ENCODE measurements at regions not wholly inside any gene's neighbourhood (a gene's known extent, or its start where the extent isn't known, plus 50 kb on each side); places are given as distances from the start of the nearest gene placed in this dataset.

DNA sequence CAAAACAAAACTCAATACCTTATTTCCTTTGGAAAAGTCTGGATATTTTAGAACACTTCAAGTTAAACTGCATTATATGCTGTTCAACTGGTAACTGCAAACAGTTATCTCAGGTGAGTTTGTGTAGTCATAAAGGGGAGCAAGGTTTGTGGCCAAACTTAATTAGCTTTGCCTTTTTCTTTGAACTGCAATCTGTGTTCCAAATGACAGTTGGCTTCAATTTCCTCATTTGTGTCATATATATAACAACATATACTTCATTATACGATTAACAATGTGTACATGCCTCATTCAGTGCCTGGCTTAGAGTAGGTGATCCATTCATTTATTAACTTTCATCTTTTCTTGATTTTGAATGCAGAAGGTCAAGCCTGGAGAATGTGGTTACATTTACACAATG is 55.8 kb downstream of the KCNE4 start:
- Histone ChIP-seq H3K27me3 (ENCODE audit: control insufficient read depth, insufficient read depth, low read length) (no peaks in the 10 kb centered on the region), H3K36me3 (ENCODE audit: control insufficient read depth, insufficient read depth, low read length) (no peaks in the 10 kb centered on the region), H3K4me1 (ENCODE audit: control insufficient read depth, insufficient read depth, low read length) (0 out of 2 replicates have a peak, but pooled peaks cover 6% of the 10 kb centered on the region), H3K4me3 (ENCODE audit: low read depth, low read length) (no peak overlapping the region), H3K9me3 (ENCODE audit: control insufficient read depth, insufficient read depth, low read length) (no peaks in the 10 kb centered on the region), H3K27ac (ENCODE audit: low read depth, low read length) (no peak overlapping the region), H3K9ac (ENCODE audit: low read depth, low read length) (no peak overlapping the region)

DNA sequence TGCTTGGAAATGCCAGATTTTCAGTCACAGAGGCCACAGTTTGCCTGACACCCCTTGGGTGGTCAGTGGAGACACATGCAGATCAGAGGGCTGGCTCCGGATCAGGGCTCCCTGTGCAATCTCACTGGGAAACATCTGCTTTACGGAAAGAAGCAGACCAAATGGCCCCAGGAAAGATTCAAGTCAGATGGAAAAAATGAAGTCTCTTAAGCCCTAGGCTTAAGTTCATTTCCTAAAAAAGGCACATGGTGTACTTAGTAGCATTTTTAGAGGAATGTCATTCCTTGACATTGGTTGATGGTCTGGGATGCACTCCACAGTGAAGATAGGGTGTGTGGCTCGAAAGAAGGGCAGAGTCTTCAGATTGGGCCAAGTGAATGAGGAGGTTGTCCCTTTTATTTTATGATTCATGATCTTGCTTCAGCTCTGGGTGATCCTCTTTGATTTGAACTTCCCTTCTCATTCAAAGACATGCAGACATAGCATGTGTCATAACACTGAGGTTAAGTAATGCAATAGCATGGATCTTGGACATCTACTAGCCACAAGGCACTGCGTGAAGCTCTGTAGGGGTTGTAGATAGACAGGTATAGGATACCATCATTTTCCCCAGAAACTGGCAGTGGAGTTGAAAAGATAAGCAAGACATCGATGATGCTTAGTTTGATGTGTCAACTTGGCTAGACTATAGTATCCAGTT is 56.5 kb downstream of the KCNE4 start:
- Histone ChIP-seq H3K27me3 (ENCODE audit: control insufficient read depth, insufficient read depth, low read length) (no peaks in the 10 kb centered on the region), H3K4me1 (ENCODE audit: control insufficient read depth, insufficient read depth, low read length) (0 out of 2 replicates have a peak, but pooled peaks cover 6% of the 10 kb centered on the region), H3K27ac (ENCODE audit: low read depth, low read length) (no peak overlapping the region)

GRCh38 chr2:223109341-223109740 is 57.4 kb downstream of the KCNE4 start:
- Histone ChIP-seq H3K9me3 (ENCODE audit: control insufficient read depth, insufficient read depth, low read length) (no peaks in the 10 kb centered on the region), H3K9ac (ENCODE audit: low read depth, low read length) (no peak overlapping the region), H3K36me3 (ENCODE audit: control insufficient read depth, insufficient read depth, low read length) (no peaks in the 10 kb centered on the region)

More for the DNA sequence above, 56.5 kb downstream of the KCNE4 start:
- H3K4me3 ChIP-seq (ENCODE audit: low read depth, low read length) = no peak overlapping the region
- no peaks in the 10 kb centered on the region for H3K9me3 ChIP-seq (ENCODE audit: control insufficient read depth, insufficient read depth, low read length)
- no peak overlapping the region for H3K9ac ChIP-seq (ENCODE audit: low read depth, low read length)
- H3K36me3 ChIP-seq (ENCODE audit: control insufficient read depth, insufficient read depth, low read length) = no peaks in the 10 kb centered on the region

GRCh38 chr2:223113161-223113560 is 61.2 kb downstream of the KCNE4 start:
- H3K9ac ChIP-seq (ENCODE audit: low read depth, low read length) = no peak overlapping the region
- H3K9me3 ChIP-seq (ENCODE audit: control insufficient read depth, insufficient read depth, low read length) = no peaks in the 10 kb centered on the region
- H3K27me3 ChIP-seq (ENCODE audit: control insufficient read depth, insufficient read depth, low read length) = no peaks in the 10 kb centered on the region
- no peak overlapping the region for H3K27ac ChIP-seq (ENCODE audit: low read depth, low read length)
- 0 out of 2 replicates have a peak, but pooled peaks cover 2% of the 10 kb centered on the region for H3K4me1 ChIP-seq (ENCODE audit: control insufficient read depth, insufficient read depth, low read length)
- no peak overlapping the region for H3K4me3 ChIP-seq (ENCODE audit: low read depth, low read length)
- no peaks in the 10 kb centered on the region for H3K36me3 ChIP-seq (ENCODE audit: control insufficient read depth, insufficient read depth, low read length)

More at GRCh38 chr2:223109341-223109740, 57.4 kb downstream of the KCNE4 start:
- no peaks in the 10 kb centered on the region for H3K27me3 ChIP-seq (ENCODE audit: control insufficient read depth, insufficient read depth, low read length)
- 0 out of 2 replicates have a peak, but pooled peaks cover 6% of the 10 kb centered on the region for H3K4me1 ChIP-seq (ENCODE audit: control insufficient read depth, insufficient read depth, low read length)
- no peak overlapping the region for H3K4me3 ChIP-seq (ENCODE audit: low read depth, low read length)
- no peak overlapping the region for H3K27ac ChIP-seq (ENCODE audit: low read depth, low read length)

- no peaks in the 10 kb centered on the region for H3K27me3 ChIP-seq (ENCODE audit: control insufficient read depth, insufficient read depth, low read length)
- no peaks in the 10 kb centered on the region for H3K4me1 ChIP-seq (ENCODE audit: control insufficient read depth, insufficient read depth, low read length)
- no peaks in the 10 kb centered on the region for H3K36me3 ChIP-seq (ENCODE audit: control insufficient read depth, insufficient read depth, low read length)
- no peaks in the 10 kb centered on the region for H3K9me3 ChIP-seq (ENCODE audit: control insufficient read depth, insufficient read depth, low read length)
- no peak overlapping the region for H3K9ac ChIP-seq (ENCODE audit: low read depth, low read length)
- H3K27ac ChIP-seq (ENCODE audit: low read depth, low read length) = no peak overlapping the region
- no peak overlapping the region for H3K4me3 ChIP-seq (ENCODE audit: low read depth, low read length)
These were observed 62.2 kb downstream of the KCNE4 start for GRCh38 chr2:223114170-223114569.

- no peaks in the 10 kb centered on the region for H3K27me3 ChIP-seq (ENCODE audit: control insufficient read depth, insufficient read depth, low read length)
- H3K4me1 ChIP-seq (ENCODE audit: control insufficient read depth, insufficient read depth, low read length) = no peaks in the 10 kb centered on the region
- H3K27ac ChIP-seq (ENCODE audit: low read depth, low read length) = no peak overlapping the region
- H3K36me3 ChIP-seq (ENCODE audit: control insufficient read depth, insufficient read depth, low read length) = no peaks in the 10 kb centered on the region
- no peak overlapping the region for H3K4me3 ChIP-seq (ENCODE audit: low read depth, low read length)
- no peak overlapping the region for H3K9ac ChIP-seq (ENCODE audit: low read depth, low read length)
- no peaks in the 10 kb centered on the region for H3K9me3 ChIP-seq (ENCODE audit: control insufficient read depth, insufficient read depth, low read length)
These were observed 62.9 kb downstream of the KCNE4 start for GRCh38 chr2:223114917-223115316.

GRCh38 chr2:223117533-223117932 is 65.5 kb downstream of the KCNE4 start:
- Histone ChIP-seq H3K9me3 (ENCODE audit: control insufficient read depth, insufficient read depth, low read length) (no peaks in the 10 kb centered on the region), H3K27ac (ENCODE audit: low read depth, low read length) (no peak overlapping the region), H3K4me3 (ENCODE audit: low read depth, low read length) (no peak overlapping the region), H3K27me3 (ENCODE audit: control insufficient read depth, insufficient read depth, low read length) (no peaks in the 10 kb centered on the region), H3K9ac (ENCODE audit: low read depth, low read length) (no peak overlapping the region), H3K4me1 (ENCODE audit: control insufficient read depth, insufficient read depth, low read length) (peaks cover under 1% of the 10 kb centered on the region; the same call in 1 of the 2 replicates), H3K36me3 (ENCODE audit: control insufficient read depth, insufficient read depth, low read length) (no peaks in the 10 kb centered on the region)

DNA sequence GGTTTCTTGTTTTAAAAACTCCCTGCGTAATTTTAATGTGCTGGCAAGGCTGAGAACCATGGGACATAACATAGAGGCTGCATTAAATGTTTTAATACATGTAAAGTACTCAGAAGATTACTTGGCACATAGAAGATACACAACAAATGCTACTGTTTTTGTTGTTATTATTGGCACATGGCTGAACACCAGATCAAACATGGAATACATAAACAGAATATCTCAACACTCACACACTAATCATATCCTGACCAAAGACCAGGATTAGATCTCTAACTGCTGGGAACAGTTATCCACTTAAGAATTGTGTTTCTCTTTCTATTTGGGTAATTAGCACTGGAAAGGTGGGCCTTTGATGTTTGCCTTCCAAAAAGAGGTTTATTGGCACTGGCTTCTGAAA is 69.3 kb downstream of the KCNE4 start:
- no peak overlapping the region for H3K9ac ChIP-seq (ENCODE audit: low read depth, low read length)
- H3K9me3 ChIP-seq (ENCODE audit: control insufficient read depth, insufficient read depth, low read length) = no peaks in the 10 kb centered on the region
- peaks cover 16% of the 10 kb centered on the region for H3K4me1 ChIP-seq (ENCODE audit: control insufficient read depth, insufficient read depth, low read length)
- no peaks in the 10 kb centered on the region for H3K36me3 ChIP-seq (ENCODE audit: control insufficient read depth, insufficient read depth, low read length)
- no peak overlapping the region for H3K4me3 ChIP-seq (ENCODE audit: low read depth, low read length)
- no peaks in the 10 kb centered on the region for H3K27me3 ChIP-seq (ENCODE audit: control insufficient read depth, insufficient read depth, low read length)
- no peak overlapping the region for H3K27ac ChIP-seq (ENCODE audit: low read depth, low read length)

GRCh38 chr2:223122781-223123180 is 70.8 kb downstream of the KCNE4 start:
- Histone ChIP-seq H3K27me3 (ENCODE audit: control insufficient read depth, insufficient read depth, low read length) (no peaks in the 10 kb centered on the region), H3K9ac (ENCODE audit: low read depth, low read length) (no peak overlapping the region), H3K9me3 (ENCODE audit: control insufficient read depth, insufficient read depth, low read length) (no peaks in the 10 kb centered on the region), H3K36me3 (ENCODE audit: control insufficient read depth, insufficient read depth, low read length) (no peaks in the 10 kb centered on the region), H3K4me1 (ENCODE audit: control insufficient read depth, insufficient read depth, low read length) (peaks cover 16% of the 10 kb centered on the region), H3K4me3 (ENCODE audit: low read depth, low read length) (no peak overlapping the region), H3K27ac (ENCODE audit: low read depth, low read length) (no peak overlapping the region)

DNA sequence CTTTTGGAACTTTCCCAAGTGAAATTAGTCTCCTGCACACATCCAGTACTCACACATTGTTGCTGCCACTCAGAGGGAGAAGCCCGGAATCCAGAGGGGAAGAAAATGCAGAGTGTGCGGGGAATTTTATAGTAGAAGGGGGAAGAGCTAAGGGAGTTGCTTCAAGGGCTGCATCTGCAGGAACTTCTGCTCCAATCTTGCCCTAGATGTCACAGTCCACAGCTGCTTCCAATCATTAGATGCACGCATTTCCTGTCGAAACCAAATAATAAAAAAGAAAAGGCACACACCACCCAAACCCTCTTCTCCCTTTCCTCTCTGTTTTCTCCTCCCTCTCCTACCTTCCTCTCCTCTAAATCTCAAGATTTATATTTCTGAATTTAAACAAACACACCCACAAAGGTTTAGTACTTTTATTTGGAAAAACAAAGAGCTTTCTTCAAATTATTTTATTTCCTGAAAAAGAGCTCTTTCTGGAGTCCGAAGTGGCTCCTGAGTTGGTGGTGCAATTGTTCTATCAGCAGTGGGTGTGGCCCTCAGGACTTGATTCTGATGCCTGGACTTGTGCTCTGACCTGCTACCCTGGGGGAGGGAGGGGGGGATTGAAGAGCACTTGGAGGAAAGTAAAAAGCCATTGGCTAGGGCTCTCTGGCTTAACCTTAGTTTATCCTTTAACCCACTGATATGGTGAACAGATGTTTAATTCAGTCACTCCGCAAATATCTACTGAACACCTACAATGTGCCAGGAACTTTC is 72.0 kb downstream of the KCNE4 start:
- H3K4me1 ChIP-seq (ENCODE audit: control insufficient read depth, insufficient read depth, low read length) = peaks cover 16% of the 10 kb centered on the region
- H3K9me3 ChIP-seq (ENCODE audit: control insufficient read depth, insufficient read depth, low read length) = no peaks in the 10 kb centered on the region
- H3K4me3 ChIP-seq (ENCODE audit: low read depth, low read length) = no peak overlapping the region
- H3K9ac ChIP-seq (ENCODE audit: low read depth, low read length) = no peak overlapping the region
- no peaks in the 10 kb centered on the region for H3K27me3 ChIP-seq (ENCODE audit: control insufficient read depth, insufficient read depth, low read length)
- H3K36me3 ChIP-seq (ENCODE audit: control insufficient read depth, insufficient read depth, low read length) = no peaks in the 10 kb centered on the region
- H3K27ac ChIP-seq (ENCODE audit: low read depth, low read length) = no peak overlapping the region

DNA sequence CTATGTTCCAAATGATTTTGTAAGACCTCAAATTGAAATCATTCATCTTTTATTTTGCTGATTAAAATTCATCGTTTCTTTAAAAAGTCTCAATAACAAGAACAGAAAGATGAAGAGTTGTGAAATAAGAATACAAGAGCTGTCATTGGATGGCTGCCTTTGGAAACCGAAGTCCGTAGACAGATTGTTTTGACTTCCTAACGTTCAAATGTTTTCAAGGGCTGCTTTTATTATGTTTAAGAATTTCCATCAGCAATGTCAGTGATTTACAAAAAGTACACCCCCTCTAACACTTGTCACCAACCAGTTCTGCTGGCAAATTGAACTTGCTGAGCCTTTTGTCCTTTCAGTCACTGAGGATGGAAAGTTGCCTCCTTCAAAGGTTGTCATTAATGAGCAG is 89.6 kb downstream of the KCNE4 start:
- Histone ChIP-seq H3K27me3 (ENCODE audit: control insufficient read depth, insufficient read depth, low read length) (no peaks in the 10 kb centered on the region), H3K4me3 (ENCODE audit: low read depth, low read length) (no peak overlapping the region), H3K9ac (ENCODE audit: low read depth, low read length) (no peak overlapping the region), H3K36me3 (ENCODE audit: control insufficient read depth, insufficient read depth, low read length) (no peaks in the 10 kb centered on the region), H3K27ac (ENCODE audit: low read depth, low read length) (no peak overlapping the region), H3K9me3 (ENCODE audit: control insufficient read depth, insufficient read depth, low read length) (no peaks in the 10 kb centered on the region), H3K4me1 (ENCODE audit: control insufficient read depth, insufficient read depth, low read length) (no peaks in the 10 kb centered on the region; the same call in 1 of the 2 replicates)
